Stimulated activated CD8-positive, alpha-beta memory T cell treated with anti-CD3 and anti-CD28 coated beads, Interleukin-4, amount 100 ng/mL, for 48 hours (primary cell): ENCODE measurements at regions not wholly inside any gene's neighbourhood (a gene's known extent, or its start where the extent isn't known, plus 50 kb on each side); places are given as distances from the start of the nearest gene placed in this dataset.
A peak's percentile ranks its signal among the peaks of the same experiment; 100 is the strongest.
"Not testable (repeated sequence)": the region's sequence is repeated elsewhere in the genome, so short reads cannot be mapped to it uniquely, and the experiment has no call there.

Experiments
- DNase-seq: peaks from one replicate; pipeline ENCODE4 v3.0.0-alpha.2; 2020

DNA sequence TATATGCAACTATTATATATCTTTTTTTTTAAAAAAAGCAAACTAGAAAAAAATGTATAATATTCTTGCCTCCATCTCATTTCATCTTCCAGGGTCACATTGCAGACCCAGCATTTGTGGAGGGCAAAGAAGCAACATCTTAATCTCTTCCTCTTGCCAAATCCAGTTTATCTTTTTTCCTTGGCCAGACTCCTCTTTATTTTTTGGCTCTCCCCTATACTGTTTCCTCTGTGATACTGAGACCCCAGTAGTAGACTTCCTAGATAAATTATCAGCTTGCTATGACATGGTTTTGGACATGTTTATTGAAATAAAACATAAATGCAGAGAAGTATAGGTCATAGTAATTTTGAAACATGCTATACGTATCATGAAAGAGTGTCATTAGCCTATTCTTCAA lies 303.8 kb upstream of the DDHD1 start:
- DNase-seq, result no peak

DNA sequence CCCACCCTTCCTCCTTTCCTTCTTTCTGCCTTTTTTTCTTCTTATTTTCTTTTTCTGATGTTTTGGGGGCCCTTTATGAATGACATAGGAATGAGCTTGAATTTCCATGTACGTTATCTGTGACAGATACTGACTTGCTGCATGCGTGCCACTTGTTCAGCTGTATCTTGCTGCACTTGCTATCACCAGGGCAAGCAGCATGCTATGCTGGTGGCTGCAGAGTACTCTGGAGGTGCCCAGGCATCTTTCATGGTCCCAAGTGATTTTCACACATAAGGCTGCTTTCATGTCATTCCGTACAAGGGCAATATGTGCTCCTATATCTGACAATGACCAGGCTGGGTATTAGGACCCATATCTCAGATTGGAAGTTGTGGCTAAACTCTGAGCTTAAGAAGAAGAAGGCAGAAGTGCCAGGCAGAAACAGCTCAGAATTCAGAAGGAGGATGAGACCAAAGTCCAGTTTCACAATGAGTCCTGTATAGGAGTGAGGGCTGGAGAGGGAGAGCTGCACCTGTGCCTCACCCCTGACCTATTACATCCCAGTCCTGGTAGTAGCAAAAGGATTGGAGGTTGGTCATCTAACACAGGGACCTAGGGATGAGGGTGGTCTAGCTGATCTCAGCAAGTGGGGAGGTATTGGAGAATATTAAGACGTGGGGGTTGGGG lies 299.0 kb upstream of the DDHD1 start:
- no peak for DNase-seq

DNA sequence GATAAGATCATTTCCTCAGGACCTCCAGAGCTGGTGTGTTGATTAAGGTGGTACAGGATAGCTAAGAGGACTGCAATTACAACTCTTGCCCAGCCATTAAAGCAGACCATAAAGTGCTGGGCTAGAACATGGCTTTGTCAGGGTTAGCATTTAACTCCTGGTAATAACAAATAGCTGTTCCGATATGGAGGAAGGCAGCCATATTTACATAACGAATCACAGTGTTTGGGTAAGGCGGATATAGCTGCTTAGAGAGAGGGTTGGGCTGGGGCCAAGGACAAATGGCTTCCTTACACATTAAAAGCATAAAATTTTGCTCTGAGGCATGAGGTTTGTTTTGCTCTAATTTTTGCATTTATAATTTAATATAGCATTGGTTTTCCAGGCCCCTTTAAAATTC lies 297.7 kb upstream of the DDHD1 start:
- no peak for DNase-seq

DNA sequence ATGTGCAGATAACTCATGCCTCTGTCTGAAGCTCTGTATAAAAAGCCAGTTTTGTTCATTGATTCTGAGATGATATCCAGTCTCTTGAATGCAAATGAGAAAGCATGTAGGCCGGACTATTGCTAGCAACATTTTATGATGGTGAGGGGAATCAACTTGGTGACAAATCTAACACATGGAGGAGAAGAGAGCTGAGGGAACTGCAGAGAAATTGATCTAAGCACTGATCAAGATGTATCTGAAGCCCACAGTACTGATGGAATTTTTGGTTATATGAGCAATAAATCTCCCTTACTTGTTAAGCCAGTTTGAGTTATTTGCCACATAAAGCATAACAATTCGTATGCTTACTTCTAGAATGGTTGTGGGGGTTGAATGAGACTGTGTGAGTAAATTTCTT lies 295.6 kb upstream of the DDHD1 start:
- DNase-seq, result no peak

DNA sequence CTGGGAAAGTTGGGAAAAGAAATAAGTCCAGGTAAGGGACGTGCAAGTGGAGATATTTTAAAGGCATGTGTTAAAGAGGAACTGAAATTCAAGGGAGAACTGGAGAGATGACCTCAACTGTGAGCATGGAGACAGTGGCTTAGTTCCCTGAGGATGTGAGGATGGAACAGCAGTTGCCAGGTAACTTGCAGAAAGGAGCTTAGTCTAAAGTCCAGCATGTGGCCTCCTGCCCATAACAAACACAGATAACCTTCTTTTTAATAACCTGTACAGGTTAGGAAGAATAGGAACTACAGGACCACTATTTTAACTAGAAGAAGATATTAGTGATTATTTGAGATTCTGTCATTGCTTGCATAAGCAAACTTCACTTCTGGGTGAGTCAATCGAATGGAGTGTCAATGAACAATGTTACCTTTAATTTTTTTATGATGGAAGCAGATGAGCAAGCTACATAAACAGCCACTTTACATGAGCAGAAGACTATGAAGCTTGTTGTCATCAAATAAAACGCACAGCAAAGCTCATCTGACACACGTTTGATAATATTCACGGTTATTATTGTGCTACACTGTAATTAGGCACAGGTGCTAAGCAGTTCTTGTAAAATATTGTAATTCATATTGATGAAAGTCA lies 291.7 kb upstream of the DDHD1 start:
- no peak for DNase-seq

DNA sequence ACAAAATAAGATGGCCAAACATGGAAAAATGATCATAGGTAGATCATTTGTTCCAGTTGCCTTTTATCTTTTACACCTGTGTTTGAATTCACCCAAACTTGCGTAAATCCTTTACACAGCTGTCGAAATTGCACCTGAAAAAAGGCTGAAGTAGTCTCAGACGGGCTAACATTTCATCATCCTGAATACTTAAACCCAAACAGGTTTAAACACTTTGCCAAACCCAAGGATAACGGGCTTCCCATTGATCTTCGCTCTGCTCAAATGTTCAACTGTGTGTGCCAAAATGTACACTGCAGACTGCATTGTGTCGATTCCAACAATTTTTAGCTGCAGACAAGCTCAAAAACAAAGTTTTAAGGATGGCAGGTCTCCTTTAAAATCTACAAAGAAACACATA lies 288.7 kb upstream of the DDHD1 start:
- DNase-seq, result no peak

DNA sequence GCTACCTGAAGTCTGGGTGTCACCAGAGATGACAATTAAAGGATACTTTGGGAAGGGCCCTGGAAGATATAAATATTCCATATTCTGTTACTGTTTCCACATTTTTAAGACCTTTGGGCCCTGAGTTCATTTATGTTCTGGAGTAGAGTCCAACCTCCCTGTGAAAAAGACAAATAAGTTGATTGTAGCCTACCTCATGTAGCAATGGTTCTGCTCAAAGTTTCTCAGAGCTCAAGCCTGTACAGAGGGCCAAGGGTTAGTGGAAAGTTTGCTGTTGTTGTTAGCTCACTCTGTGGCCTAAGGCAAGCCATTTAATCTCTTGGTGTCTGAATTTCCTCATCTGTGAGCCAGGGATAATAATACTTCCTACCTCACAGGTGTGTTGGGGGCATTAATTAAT lies 284.7 kb upstream of the DDHD1 start:
- no peak for DNase-seq

DNA sequence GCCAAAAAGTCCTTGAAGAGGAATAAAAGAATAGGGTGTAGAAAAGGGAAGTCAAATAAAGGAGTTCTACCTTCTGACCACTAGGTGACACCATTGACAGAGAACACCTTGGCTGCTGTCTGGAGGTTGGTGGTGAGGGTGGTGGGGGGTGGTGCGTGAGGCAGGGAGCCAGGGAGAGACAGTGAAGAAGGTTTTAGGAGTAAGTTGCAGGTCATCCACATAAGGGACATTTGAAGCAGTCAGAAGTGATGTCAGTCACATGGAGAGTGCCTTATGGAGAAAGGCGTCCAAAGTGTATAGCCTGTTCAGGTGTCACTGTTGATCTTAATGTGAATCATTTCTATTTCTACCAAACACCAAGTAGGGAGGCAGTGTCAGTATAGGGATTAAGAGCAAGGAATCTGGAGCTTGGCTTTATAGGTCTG lies 279.3 kb upstream of the DDHD1 start:
- peak; percentile 22 for DNase-seq

DNA sequence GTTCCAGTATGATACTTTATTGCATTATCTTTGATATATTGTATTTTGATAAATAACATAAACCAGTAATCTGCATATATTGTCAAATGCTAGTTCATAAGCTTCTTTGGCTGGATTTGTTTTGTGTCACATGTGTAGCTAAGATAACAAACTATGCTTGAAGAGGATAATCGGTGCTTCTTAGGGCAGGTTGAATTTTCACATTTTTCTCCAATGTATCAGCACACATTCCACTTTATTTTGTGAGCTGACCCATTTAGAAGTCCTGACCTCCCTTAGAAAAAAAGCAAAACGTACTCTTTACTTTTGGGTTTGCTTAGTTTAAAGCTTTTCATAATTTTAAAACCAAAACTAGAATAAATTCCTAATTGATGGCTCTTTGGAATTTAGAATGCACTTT lies 277.7 kb upstream of the DDHD1 start:
- no peak for DNase-seq

DNA sequence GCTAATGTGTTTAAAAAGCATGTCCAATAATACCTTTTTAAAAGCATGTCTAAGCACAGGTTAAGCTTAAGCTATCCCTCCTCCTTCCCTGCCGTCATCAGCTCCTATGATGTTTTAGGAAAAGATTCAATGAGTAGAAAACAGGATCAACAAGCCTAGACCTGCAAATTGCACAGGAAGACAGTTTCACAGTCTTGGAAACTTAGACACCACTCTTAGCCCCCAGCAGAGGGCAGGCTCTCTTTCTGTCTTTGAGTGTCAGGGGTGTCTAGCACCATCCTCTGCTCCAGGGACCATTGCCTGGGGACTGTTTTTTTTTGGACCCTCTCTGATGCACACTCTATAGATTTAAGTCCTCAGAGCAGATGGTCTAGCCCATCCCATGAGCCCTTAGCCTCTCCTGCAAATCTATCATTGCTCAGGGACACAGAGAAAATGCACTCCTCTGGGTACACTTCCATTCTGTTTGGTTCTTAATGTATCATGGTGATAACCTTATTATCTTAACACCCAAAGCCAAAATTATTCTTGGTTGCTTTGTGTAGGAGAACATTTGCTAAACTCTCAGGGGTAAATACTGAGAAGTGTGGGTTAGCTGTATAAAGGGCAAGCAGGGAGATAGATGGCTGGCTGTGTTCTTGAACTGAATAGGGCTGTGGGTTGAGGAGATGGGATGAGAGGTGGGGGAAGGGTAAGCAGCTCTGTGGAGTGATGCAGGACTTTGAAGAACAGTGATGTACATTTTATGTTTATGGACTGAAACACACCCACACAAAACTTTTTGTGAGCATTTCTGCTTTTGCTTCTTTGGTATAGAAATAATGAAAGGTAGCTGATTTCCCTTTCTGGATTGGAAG lies 259.9 kb upstream of the DDHD1 start:
- no peak for DNase-seq

DNA sequence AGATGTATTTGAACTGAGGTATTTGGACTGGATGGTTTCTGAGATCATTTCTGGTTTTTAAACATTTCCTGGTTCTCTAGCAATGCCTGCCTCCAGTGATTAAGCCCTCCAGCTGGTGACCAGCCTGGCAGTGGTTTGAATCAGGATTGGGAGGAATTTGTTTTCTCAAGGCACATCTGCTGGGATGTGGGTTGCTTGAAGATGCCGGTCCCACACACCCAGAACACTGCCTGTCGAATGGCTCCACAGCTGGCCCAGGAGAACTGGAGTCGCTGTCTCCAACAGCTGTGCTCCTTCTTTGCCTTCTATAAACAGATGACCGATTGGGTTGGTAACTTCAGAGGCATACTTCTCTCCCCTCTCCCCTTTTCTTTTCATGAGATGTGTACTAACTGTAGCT lies 258.0 kb upstream of the DDHD1 start:
- no peak for DNase-seq

DNA sequence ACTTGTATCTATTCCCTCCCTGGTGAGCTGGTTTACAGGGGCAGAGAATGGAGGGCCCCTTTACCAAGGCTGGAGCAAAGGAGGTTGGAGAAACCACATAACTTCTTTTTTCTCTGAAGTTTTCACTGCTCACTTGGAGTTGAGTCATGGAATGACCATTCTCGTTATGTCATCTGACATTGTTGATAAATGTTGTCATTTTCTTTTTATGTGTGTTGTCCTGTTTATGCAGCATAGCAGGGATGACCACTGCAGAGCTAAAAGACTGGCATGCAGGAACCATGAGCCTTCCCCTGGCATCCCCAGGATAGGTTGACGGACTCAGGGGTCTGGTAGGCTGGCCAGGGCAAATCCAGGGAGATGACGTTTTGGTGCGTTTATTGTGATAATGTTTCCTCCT lies 256.8 kb upstream of the DDHD1 start:
- DNase-seq, result no peak

DNA sequence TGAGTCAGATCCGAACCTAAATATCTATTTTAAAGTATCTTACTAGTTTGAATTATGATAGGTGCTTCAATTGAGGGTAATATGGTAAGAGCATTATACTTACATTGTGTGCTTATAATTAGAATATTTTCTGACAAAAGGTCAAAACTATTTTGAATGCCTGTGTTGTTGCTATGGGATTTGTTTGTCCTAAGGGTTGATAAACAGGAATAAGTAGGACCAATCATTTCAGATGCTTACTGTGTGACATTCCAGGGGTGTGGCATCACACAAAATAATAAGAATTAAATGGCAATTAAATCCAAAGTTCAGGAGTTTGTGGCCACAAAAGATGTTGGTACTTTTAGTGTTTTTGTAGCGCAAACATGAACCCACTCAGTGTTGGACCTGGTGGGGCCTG lies 256.2 kb upstream of the DDHD1 start:
- DNase-seq, result no peak

DNA sequence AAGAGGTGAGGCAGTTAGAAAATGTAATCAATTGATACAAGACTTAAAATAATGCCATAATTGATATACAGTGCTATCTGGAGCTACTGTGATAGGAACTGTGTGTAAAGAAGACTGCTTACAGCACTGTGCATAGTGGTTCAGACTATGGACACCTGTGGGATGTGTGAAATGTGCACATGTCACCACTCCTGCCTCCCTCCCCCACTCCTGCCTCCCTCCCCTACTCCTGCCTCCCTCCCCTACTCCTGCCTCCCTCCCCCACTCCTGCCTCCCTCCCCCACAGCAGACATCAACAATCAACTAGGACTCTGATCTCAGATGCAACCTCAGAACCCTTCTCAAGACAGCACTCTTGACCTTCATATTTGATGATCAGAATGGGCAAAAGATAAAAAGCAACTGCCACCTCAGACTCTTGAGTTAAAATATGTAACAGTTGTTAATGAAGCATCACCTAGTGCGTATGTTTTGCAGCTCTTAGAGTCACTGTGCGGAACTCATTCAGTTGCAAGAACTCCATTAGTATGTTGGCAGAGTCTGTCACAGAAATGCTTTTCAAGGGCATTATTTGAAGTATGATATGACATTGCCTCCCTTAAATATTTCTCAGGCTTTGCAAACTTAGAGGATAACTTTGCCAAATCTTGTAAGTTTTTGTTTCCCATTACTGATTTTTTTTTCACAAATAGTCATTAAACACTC lies 255.2 kb upstream of the DDHD1 start:
- no peak for DNase-seq

DNA sequence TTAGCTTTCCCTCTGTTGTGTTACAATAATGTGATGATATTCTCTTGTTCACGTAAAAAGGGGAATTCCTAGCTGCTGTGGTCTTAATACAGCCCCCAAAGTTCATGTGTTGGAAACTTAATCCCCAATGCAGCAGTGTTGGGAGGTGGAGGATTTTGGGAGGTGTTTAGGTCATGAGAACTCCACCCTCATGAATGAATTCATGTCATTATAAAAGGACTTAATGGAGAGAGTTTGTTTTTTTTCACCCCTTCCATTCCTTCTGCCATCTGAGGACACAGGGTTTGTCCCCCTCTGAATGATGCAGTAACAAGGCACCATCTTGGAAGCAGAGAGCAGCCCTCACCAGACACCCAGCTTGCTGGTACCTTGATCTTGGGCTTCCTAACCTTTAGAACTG lies 253.4 kb upstream of the DDHD1 start:
- DNase-seq, result no peak

DNA sequence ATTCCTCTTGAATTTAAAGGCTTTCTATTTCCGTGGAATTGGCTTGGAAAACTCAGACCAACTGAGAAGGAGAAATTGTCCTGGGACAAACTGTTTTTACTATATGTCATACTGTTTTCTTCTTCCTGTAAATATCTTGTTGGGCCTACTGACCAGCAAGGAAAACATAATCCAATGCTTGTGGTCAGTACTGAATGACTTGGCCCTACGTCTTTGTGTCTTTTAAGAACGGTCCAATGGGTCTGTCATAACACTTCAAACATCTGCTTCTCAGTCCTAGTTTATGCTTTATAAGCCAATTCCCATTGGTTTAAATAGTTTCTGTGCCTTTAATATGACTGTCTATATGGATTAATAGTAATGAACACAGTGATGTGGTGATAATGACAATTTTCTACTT lies 248.5 kb upstream of the DDHD1 start:
- no peak for DNase-seq

DNA sequence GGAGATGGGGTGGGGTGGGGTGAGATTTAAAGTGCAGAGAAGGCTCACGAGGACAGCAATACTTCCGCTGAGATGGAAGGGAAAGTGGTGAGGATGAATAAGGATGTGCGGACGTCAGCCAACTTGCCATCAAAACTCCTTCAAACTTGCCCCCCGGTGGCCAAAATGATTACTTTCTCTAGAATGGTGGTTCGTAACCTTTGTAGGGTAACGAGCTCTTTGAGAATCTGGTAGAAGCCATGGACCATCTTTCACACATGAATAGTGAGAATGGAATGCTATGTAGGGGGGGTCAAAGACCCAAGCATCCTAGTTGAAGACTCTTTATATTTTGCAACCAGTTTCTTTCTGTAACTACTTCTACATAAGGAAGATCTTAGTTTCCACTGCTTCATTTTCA lies 245.9 kb upstream of the DDHD1 start:
- no peak for DNase-seq

DNA sequence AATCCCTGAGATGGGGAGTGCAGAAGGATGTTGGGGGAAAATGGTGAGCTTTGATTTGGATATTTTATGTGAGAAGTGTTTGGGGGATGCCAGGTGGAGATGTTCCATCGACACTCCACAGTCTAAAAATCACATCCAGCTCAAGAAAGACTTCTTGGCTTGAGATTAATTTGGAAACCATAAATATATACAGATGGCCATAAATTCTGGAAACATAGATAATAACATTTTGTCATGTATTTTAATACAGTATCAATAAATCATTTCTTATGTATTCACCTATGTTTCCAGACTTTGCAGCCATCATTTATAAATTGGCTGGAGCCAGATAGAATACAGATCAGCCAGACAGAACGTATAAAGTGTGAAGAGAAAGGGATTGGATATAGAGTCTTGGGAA lies 245.5 kb upstream of the DDHD1 start:
- DNase-seq, result no peak

DNA sequence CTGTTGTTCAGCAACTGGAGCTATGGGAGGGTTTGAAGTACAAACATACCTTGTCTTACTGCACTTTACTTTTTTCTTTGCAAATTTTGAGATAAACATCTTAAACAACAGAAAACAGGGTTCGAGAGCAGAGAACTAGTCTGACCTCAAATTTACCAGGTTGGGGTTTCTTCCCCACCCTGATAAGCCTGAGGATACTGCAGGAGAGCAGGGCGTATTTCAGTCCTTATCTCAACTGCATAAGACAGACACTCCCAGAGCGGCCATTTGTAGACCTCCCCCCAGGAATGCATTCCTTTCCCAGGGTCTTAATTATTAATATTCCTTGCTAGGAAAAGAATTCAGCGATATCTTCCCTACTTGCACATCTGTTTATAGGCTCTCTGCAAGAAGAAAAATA lies 242.1 kb upstream of the DDHD1 start:
- DNase-seq, result not testable (repeated sequence)

DNA sequence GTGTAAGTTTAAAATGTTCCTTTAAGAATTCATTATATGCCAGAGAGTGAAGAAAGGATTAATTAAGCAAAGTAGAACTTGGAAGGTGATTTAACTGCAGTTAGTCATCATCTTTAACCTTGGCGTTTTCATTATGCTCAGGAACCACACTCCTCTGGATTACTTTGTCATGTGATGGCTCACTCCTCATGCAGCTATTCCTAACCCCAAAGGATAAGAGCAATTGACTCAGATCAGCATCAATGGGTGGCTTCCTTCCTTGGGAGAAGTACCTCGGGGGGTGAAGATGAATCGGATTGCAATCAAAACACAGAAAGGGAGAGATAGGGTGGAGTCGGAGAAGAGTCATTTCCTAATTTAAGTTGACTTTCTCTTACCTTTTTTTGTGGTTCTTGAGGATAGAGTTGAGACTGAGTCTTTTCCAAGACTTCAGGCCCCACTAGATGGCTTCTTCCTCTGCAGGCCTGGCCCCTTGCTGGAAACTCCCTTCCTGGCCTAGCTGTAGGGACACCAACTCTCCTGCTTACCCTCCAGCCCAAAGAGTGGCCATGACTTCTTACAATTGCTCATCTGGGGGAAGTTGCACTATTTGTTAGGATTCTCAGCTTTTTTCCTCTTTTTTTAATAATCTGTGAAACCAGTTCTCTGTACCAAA lies 238.6 kb upstream of the DDHD1 start:
- DNase-seq, result no peak

DNA sequence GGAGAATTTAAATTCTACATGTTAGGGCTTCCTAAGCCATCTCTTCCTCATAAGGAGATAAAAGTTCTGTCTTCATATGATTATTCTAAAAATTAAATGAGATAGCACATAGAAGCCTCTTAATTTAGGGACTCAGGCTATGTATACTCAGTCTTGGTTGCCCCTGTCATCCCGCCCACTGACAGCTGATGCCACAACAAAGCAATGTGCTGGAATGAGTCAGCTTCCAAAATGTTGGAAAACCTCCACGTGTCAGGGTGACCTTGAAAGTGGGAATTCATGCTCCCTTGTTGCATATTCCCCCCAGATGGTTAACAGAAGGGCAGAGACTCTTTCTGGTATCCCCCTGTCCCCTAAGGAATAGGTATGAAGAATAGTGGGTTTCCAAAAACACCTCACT lies 238.0 kb upstream of the DDHD1 start:
- no peak for DNase-seq

DNA sequence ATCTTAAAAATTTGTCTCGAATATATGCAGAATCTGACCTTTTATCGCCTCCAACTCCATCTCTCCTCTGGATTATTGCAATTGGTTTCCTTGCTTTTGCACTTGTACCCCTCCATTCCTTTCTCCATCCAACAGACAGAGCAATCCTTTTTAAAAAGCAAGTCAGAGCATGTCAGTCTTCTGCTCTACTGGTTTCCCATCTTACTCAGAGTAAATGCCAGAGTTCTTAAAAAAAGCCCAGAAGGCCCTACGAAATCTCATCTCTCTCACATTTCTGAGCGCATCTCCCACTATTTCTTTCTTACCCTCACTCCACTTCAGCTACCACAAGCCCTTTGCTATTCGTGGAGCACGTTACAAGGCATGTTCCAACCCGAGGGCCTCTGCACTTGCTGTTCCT lies 236.9 kb upstream of the DDHD1 start:
- no peak for DNase-seq

DNA sequence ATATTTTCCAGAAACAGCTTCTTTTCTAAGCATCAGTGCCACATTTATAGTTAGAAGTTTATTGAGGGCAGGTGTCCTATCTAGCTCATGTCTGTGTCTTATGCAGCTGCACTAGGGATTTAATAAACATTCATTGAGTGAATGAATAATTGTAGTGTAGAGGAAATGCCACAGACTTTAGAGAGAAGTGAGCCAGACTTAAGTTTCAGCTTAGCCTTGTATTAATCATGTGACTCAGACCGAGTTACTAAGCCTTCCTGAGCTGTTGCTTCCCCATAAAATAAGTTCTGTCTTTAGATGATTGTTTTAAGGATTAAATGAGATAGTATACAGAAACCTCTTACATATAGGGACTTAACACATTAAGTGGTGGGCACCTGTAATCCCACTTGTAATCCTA lies 236.1 kb upstream of the DDHD1 start:
- DNase-seq, result no peak
